Endothelial cell of umbilical vein (primary cell): ENCODE measurements at regions not wholly inside any gene's neighbourhood (a gene's known extent, or its start where the extent isn't known, plus 50 kb on each side); places are given as distances from the start of the nearest gene placed in this dataset.

Source experiments
- BruUV-seq: library from RNA; stranded (reverse); fragments of 400-500 nt; replicated peaks from 2 replicates; lab custom pipeline; 2021; lab: Mats Ljungman, UMichigan
- CTCF ChIA-PET: fragments of 300-600, 350-600 bp; sonication (Branson Sonifier 250); formaldehyde crosslinking; loops from one replicate; lab custom pipeline; 2021; ENCODE audit warnings: antibody characterized with exemption, inconsistent platforms; lab: Charles Lee
- POLR2A ChIA-PET: fragments of 300-600, 350-600 bp; sonication (Branson Sonifier 250); formaldehyde crosslinking; loops from one replicate; lab custom pipeline; 2021; ENCODE audit warnings: antibody characterized with exemption, inconsistent platforms; lab: Charles Lee
- DNase-seq: peaks from one replicate; pipeline ENCODE4 v3.0.0-alpha.2; 2011; ENCODE audit warnings: low read depth, low spot score
- FAIRE-seq: peaks from 2 replicates; lab custom pipeline; 2011; peaks lifted over from hg19 to GRCh38; lab: Jason Lieb, UNC
- H2AFZ ChIP-seq: 2 replicates; pipeline ENCODE4 v1.6.0; 2012; ENCODE audit warnings: low read depth, low read length, control low read depth, inconsistent platforms
- H3K27ac ChIP-seq: 2 replicates; pipeline ENCODE4 v1.5.1; 2011; ENCODE audit warnings: low read depth, mild to moderate bottlenecking, control low read depth, low read length, moderate library complexity; ENCODE audit not compliant: insufficient read depth
- H3K27me3 ChIP-seq, 2 experiments: 2 replicates each; pipeline versions ENCODE4 v1.6.0 to v1.6.1; 2011; ENCODE audit warnings: low read length in 2 of 2, mixed read lengths in 1 of 2; ENCODE audit not compliant: control insufficient read depth in 2 of 2, insufficient read depth in 2 of 2
- H3K36me3 ChIP-seq, 2 experiments: 2 replicates in 1 of 2; 3 replicates in 1 of 2; pipeline ENCODE4 v1.5.1; 2011; ENCODE audit warnings: low read length in 2 of 2, mild to moderate bottlenecking in 1 of 2, moderate library complexity in 1 of 2; ENCODE audit not compliant: control insufficient read depth in 2 of 2, insufficient read depth in 2 of 2; ENCODE audit errors: extremely low read depth in 1 of 2
- H3K4me1 ChIP-seq: 3 replicates; pipeline ENCODE4 v1.5.1; 2011; ENCODE audit warnings: mild to moderate bottlenecking, low read length; ENCODE audit not compliant: control insufficient read depth, insufficient read depth; ENCODE audit errors: extremely low read depth
- H3K4me2 ChIP-seq: 2 replicates; pipeline ENCODE4 v1.6.1; 2011; ENCODE audit warnings: low read length, control low read depth, mixed read lengths; ENCODE audit not compliant: insufficient read depth
- H3K4me3 ChIP-seq, 3 experiments: fragments of 200-600 bp in 1 of 3; sonication (generic), shearing (Covaris generic) in 1 of 3; replicated peaks in 1 of 3; 2 replicates each; pipeline ENCODE4 v1.5.1; 2011 to 2016; ENCODE audit warnings: control low read depth in 3 of 3, low read length in 3 of 3, mild to moderate bottlenecking in 2 of 3, inconsistent platforms in 1 of 3, low read depth in 1 of 3, moderate library complexity in 1 of 3; ENCODE audit not compliant: insufficient read depth in 1 of 3
- H3K79me2 ChIP-seq: 2 replicates; pipeline ENCODE4 v1.6.0; 2012; ENCODE audit warnings: low read length, inconsistent platforms; ENCODE audit not compliant: control insufficient read depth, insufficient read depth
- H3K9ac ChIP-seq: replicated peaks from 2 replicates; pipeline ENCODE3; 2011; ENCODE audit warnings: low read length, control low read depth; ENCODE audit not compliant: insufficient read depth; ENCODE audit errors: extremely low read depth
- H3K9me1 ChIP-seq: replicated peaks from 3 replicates; pipeline ENCODE4 v1.6.0; 2011; ENCODE audit warnings: mild to moderate bottlenecking, low read length; ENCODE audit not compliant: control insufficient read depth, insufficient read depth; ENCODE audit errors: extremely low read depth
- H3K9me3 ChIP-seq: replicated peaks from 2 replicates; pipeline ENCODE4 v1.5.1; 2012; ENCODE audit warnings: low read length, inconsistent platforms; ENCODE audit not compliant: control insufficient read depth, insufficient read depth
- H4K20me1 ChIP-seq: replicated peaks from 2 replicates; pipeline ENCODE3; 2011; ENCODE audit warnings: mild to moderate bottlenecking, low read length; ENCODE audit not compliant: control insufficient read depth, insufficient read depth; ENCODE audit errors: extremely low read depth
- CTCF ChIP-seq, 2 donors: IDR thresholded peaks; 1 replicate in 1 of 2; 2 replicates in 1 of 2; pipeline ENCODE4 v1.5.1; 2011; ENCODE audit warnings: low read length in 2 of 2, mild to moderate bottlenecking in 2 of 2, moderate library complexity in 2 of 2, control low read depth in 1 of 2, inconsistent platforms in 1 of 2, low read depth in 1 of 2; ENCODE audit not compliant: insufficient read depth in 1 of 2; ENCODE audit errors: extremely low read depth in 1 of 2
- EZH2 ChIP-seq: IDR thresholded peaks from 2 replicates; pipeline ENCODE4 v1.6.1; 2012; ENCODE audit warnings: borderline replicate concordance, low read depth, mild to moderate bottlenecking, moderate library complexity, low read length, inconsistent platforms; ENCODE audit not compliant: severe bottlenecking
- FOS ChIP-seq: IDR thresholded peaks from 2 replicates; pipeline ENCODE4 v1.6.1; 2011; ENCODE audit warnings: mild to moderate bottlenecking, low read length, moderate library complexity, borderline replicate concordance; ENCODE audit not compliant: insufficient read depth
- GATA2 ChIP-seq: IDR thresholded peaks from 2 replicates; pipeline ENCODE4 v1.7.0; 2011; ENCODE audit warnings: low read depth, mild to moderate bottlenecking, moderate library complexity, mixed read lengths, low read length; ENCODE audit not compliant: insufficient read length, insufficient read depth
- MAX ChIP-seq: IDR thresholded peaks from 2 replicates; pipeline ENCODE4 v1.6.1; 2011; ENCODE audit not compliant: insufficient read depth, insufficient read length
- MYC ChIP-seq: IDR thresholded peaks from one replicate; pipeline ENCODE4 v1.6.1; 2011; ENCODE audit warnings: mild to moderate bottlenecking, low read depth, low read length
- POLR2A ChIP-seq: IDR thresholded peaks from 2 replicates; pipeline ENCODE4 v1.6.1; 2012; ENCODE audit warnings: low read depth, mild to moderate bottlenecking, control low read depth, low read length
- dilution Hi-C: fragments of 300-500 bp; cut with MboI; formaldehyde crosslinking; loops from one replicate; pipeline ENCODE4 v1.15.0; 2019; ENCODE audit warnings: low sequenced_read_pairs; ENCODE audit not compliant: extremely low pct_ligation_motif_present
- intact Hi-C: fragments of 100-400 bp; cut with micrococcal nuclease; formaldehyde crosslinking; loops from one replicate; pipeline ENCODE4 v1.10.0; 2022

DNA sequence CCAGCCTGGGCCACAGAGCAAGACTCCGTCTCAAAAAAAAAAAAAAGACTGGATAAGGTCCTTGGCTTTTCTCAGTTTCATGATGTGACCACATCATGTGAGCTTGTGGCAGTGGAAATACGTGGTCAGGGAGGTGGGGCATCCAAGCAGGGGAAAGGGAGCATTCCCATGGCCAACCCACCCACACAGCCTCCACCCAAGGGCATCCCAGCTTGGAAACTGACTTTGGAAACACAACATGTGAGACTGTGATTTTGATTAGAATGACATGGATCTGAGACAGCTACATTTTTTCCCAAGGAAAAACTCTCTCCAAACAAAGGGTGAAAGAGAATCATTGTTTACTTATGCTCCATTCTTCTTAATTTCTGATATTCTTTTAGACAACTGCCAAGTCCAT, 405.0 kb upstream of the ZNF507 start:
- Histone ChIP-seq H3K36me3 (no peaks in the 10 kb centered on the region), H3K9me3 (peaks cover 3% of the 10 kb centered on the region), H3K79me2 (no peaks in the 10 kb centered on the region), H3K4me1 (no peaks in the 10 kb centered on the region), H3K27ac (no peak overlapping the region), H2AFZ (no peak overlapping the region), H3K4me3 (no peak overlapping the region), H3K4me2 (no peak overlapping the region), H4K20me1 (no peaks in the 10 kb centered on the region), H3K9me1 (no peaks in the 10 kb centered on the region), H3K27me3 (no peaks in the 10 kb centered on the region), H3K9ac (no peak overlapping the region)
- ChIA-PET CTCF (no interaction called here), POLR2A (no interaction called here)
- FAIRE-seq (no peak), DNase-seq (no peak)
- TF ChIP-seq FOS (no peak), MYC (no peak), EZH2 (no peak), POLR2A (no peak), GATA2 (no peak), CTCF (IDR thresholded peaks at IDR 0.05; ENCODE audit: extremely low read depth in 1 of 2, insufficient read depth in 1 of 2, low read depth in 1 of 2, low read length in 2 of 2) (no peak), MAX (no peak)
- intact Hi-C loops = no loop called here
- BruUV-seq = no TSS peak
- dilution Hi-C loops = no loop called here
